ENCODE measurements at regions not wholly inside any gene's neighbourhood (a gene's known extent, or its start where the extent isn't known, plus 50 kb on each side); places are given as distances from the start of the nearest gene placed in this dataset.

- intact Hi-C loops (cut with DNase I; ENCODE audit: low total_unique reads): no loop called here
- TF ChIP-seq, protein P1, sequence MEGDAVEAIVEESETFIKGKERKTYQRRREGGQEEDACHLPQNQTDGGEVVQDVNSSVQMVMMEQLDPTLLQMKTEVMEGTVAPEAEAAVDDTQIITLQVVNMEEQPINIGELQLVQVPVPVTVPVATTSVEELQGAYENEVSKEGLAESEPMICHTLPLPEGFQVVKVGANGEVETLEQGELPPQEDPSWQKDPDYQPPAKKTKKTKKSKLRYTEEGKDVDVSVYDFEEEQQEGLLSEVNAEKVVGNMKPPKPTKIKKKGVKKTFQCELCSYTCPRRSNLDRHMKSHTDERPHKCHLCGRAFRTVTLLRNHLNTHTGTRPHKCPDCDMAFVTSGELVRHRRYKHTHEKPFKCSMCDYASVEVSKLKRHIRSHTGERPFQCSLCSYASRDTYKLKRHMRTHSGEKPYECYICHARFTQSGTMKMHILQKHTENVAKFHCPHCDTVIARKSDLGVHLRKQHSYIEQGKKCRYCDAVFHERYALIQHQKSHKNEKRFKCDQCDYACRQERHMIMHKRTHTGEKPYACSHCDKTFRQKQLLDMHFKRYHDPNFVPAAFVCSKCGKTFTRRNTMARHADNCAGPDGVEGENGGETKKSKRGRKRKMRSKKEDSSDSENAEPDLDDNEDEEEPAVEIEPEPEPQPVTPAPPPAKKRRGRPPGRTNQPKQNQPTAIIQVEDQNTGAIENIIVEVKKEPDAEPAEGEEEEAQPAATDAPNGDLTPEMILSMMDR (IDR thresholded peaks at IDR 0.05 in 8 of 11, conservative IDR thresholded peaks at IDR 0.05 in 3 of 11): no peak
- no peak for TF ChIP-seq POLR2AphosphoS5 (IDR thresholded peaks at IDR 0.05)
- no peak for TF ChIP-seq POLR2A (IDR thresholded peaks at IDR 0.05)
- Histone ChIP-seq H3K4me1 (peaks cover 17 to 68% (median 49%) of the 10 kb centered on the region in 6 donors), H3K9me3 (no peaks in the 10 kb centered on the region), H3K27ac (peak overlapping the region in 1 of 8 donors; percentile 11), H3K27me3 (replicated peaks in 1 of 7) (peaks cover 0 to 47% (median 24%) of the 10 kb centered on the region in 7 donors), H3K4me3 (no peak overlapping the region), H3K36me3 (no peaks in the 10 kb centered on the region)
- 83 to 94% (median 91%) methylated on average over 7 to 12 of the region's 12 CpGs for WGBS, 5 donors
- no peak for DNase-seq
Measured at GRCh38 chr5:139744471-139745131, 51.0 kb upstream of the PSD2 start.

DNA sequence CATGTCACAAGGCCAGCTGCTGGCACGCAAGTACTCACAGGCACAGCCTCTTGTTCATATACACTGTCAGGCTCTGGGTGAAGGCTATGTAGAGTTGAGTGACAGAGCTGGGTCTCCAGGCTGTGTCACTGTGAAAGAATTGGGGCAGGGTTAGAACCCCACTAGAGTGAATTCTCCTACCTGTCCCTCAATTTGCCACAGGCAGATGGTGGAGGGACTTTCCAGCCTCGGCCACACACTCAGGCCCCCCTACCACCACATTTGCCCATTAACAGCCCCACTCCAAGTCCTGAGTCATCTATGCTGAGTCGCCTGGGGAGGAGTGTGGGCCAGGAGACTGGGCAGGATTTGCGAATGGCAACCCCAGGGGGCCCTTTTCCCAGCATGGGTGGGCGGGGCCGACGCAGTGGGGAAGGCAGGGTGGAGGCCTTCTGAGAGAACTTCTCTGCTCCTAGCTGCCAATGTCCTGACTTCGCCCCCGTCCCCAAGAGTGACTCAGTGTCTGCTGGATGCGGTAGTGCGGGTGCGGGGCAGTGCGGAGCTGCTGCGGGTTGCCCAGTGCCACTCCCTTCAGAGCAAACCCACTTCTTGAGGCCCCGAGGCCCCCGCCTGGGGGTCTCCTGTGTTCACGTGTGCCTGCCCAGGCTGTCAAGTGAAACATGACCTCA lies 50.3 kb upstream of the PSD2 start:
- intact Hi-C loops (cut with DNase I; ENCODE audit: low total_unique reads): no loop called here
- TF ChIP-seq POLR2A (IDR thresholded peaks at IDR 0.05): no peak
- TF ChIP-seq POLR2AphosphoS5 (IDR thresholded peaks at IDR 0.05): no peak
- TF ChIP-seq, protein P1 (IDR thresholded peaks at IDR 0.05 in 8 of 11, conservative IDR thresholded peaks at IDR 0.05 in 3 of 11): no peak
- Histone ChIP-seq H3K27ac (peak overlapping the region in 1 of 8 donors; percentile 86), H3K27me3 (replicated peaks in 1 of 7) (peaks cover 0 to 47% (median 24%) of the 10 kb centered on the region in 7 donors), H3K36me3 (no peaks in the 10 kb centered on the region), H3K9me3 (no peaks in the 10 kb centered on the region), H3K4me3 (no peak overlapping the region), H3K4me1 (peaks cover 17 to 68% (median 44%) of the 10 kb centered on the region in 6 donors)
- DNase-seq: no peak
- 50 to 63% (median 55%) methylated on average over 9 to 17 of the region's 17 CpGs for WGBS, 5 donors

- peak overlapping the region in 7 of 8 donors; percentile 38 to 86 (median 67) for H3K27ac ChIP-seq
- TF ChIP-seq POLR2AphosphoS5 (IDR thresholded peaks at IDR 0.05): peak; percentile 48 to 74 (median 62)
- TF ChIP-seq, protein P1 (IDR thresholded peaks at IDR 0.05 in 8 of 11, conservative IDR thresholded peaks at IDR 0.05 in 3 of 11): no peak
- no peak for TF ChIP-seq POLR2A (IDR thresholded peaks at IDR 0.05)
- DNase-seq: peak; percentile 89
Measured at GRCh38 chr5:139745800-139746690, 49.6 kb upstream of the PSD2 start.

More at GRCh38 chr5:139745800-139746690, 49.6 kb upstream of the PSD2 start:
- Histone ChIP-seq H3K9me3 (no peaks in the 10 kb centered on the region), H3K27me3 (replicated peaks in 1 of 7) (peaks cover 0 to 47% (median 24%) of the 10 kb centered on the region in 7 donors), H3K4me1 (peaks cover 17 to 60% (median 38%) of the 10 kb centered on the region in 6 donors), H3K4me3 (peak overlapping the region; percentile 25 to 71 (median 43)), H3K36me3 (no peaks in the 10 kb centered on the region)
- 9 to 22% (median 11%) methylated on average over 15 to 44 of the region's 44 CpGs for WGBS, 5 donors
- intact Hi-C loops (cut with DNase I; ENCODE audit: low total_unique reads): no loop called here

All from spleen (tissue), 11 donors.